Chondrocyte (in vitro differentiated cells): ENCODE measurements at regions not wholly inside any gene's neighbourhood (a gene's known extent, or its start where the extent isn't known, plus 50 kb on each side); places are given as distances from the start of the nearest gene placed in this dataset.

Experiments used
- DNase-seq: peaks from one replicate; pipeline ENCODE4 v3.0.0; 2021; ENCODE audit warnings: mixed read lengths, low spot score
- H3K27ac Mint-ChIP-seq: one replicate; pipeline ENCODE4 v1.8.0; 2021; ENCODE audit warnings: mild to moderate bottlenecking, moderate library complexity, mixed read lengths; ENCODE audit not compliant: unreplicated experiment
- H3K27me3 Mint-ChIP-seq: 2 replicates; pipeline ENCODE4 v1.8.0; 2021; ENCODE audit warnings: low read depth, mixed read lengths
- H3K36me3 Mint-ChIP-seq: 2 replicates; pipeline ENCODE4 v1.8.0; 2021; ENCODE audit warnings: low read depth, mixed read lengths
- H3K4me1 Mint-ChIP-seq: 2 replicates; pipeline ENCODE4 v1.8.0; 2021; ENCODE audit warnings: low read depth, mild to moderate bottlenecking, mixed read lengths
- H3K4me3 Mint-ChIP-seq: one replicate; pipeline ENCODE4 v1.8.0; 2021; ENCODE audit warnings: mild to moderate bottlenecking, moderate library complexity, mixed read lengths; ENCODE audit not compliant: unreplicated experiment
- H3K9me3 Mint-ChIP-seq: 2 replicates; pipeline ENCODE4 v1.8.0; 2021; ENCODE audit warnings: low read depth, mixed read lengths
- CTCF ChIP-seq: fragments of 200-600 bp; sonication (generic); IDR thresholded peaks from 2 replicates; pipeline ENCODE4 v1.5.0; 2021; ENCODE audit warnings: antibody characterized with exemption, mild to moderate bottlenecking, moderate library complexity

- TF ChIP-seq CTCF: no peak
- Mint-ChIP-seq H3K27ac (no peak overlapping the region), H3K4me3 (no peak overlapping the region), H3K36me3 (peaks cover 4% of the 10 kb centered on the region), H3K4me1 (peaks cover 5% of the 10 kb centered on the region), H3K9me3 (peaks cover 20% of the 10 kb centered on the region), H3K27me3 (no peaks in the 10 kb centered on the region)
- DNase-seq: no peak
These were observed 395.5 kb downstream of the STK39 start for GRCh38 chr2:167851876-167852275.

- Mint-ChIP-seq H3K4me1 (peaks cover 2% of the 10 kb centered on the region), H3K36me3 (peaks cover 4% of the 10 kb centered on the region), H3K9me3 (peaks cover 21% of the 10 kb centered on the region), H3K4me3 (no peak overlapping the region), H3K27me3 (no peaks in the 10 kb centered on the region), H3K27ac (no peak overlapping the region)
- no peak for TF ChIP-seq CTCF
- no peak for DNase-seq
These were observed 396.0 kb downstream of the STK39 start for GRCh38 chr2:167851323-167851860.

GRCh38 chr2:167844714-167845530 lies 402.5 kb downstream of the STK39 start:
- peaks cover 2% of the 10 kb centered on the region for H3K36me3 Mint-ChIP-seq
- peak; percentile 16 for TF ChIP-seq CTCF

GRCh38 chr2:167843657-167844056 lies 403.7 kb downstream of the STK39 start:
- DNase-seq: no peak
- Mint-ChIP-seq H3K27me3 (no peaks in the 10 kb centered on the region), H3K36me3 (peaks cover 2% of the 10 kb centered on the region), H3K27ac (no peak overlapping the region), H3K4me1 (no peaks in the 10 kb centered on the region), H3K9me3 (peaks cover 17% of the 10 kb centered on the region), H3K4me3 (no peak overlapping the region)
- TF ChIP-seq CTCF: no peak

More at GRCh38 chr2:167844714-167845530, 402.5 kb downstream of the STK39 start:
- no peak for DNase-seq
- Mint-ChIP-seq H3K27ac (no peak overlapping the region), H3K27me3 (no peaks in the 10 kb centered on the region), H3K4me1 (no peaks in the 10 kb centered on the region), H3K9me3 (peaks cover 25% of the 10 kb centered on the region), H3K4me3 (no peak overlapping the region)

- Mint-ChIP-seq H3K27ac (no peak overlapping the region), H3K4me3 (no peak overlapping the region), H3K36me3 (peaks cover 2% of the 10 kb centered on the region), H3K4me1 (no peaks in the 10 kb centered on the region), H3K27me3 (no peaks in the 10 kb centered on the region), H3K9me3 (peaks cover 16% of the 10 kb centered on the region)
- TF ChIP-seq CTCF: no peak
- DNase-seq: no peak
These were observed 404.2 kb downstream of the STK39 start for GRCh38 chr2:167843217-167843616.
